Keratinocyte (primary cell): ENCODE measurements at regions not wholly inside any gene's neighbourhood (a gene's known extent, or its start where the extent isn't known, plus 50 kb on each side); places are given as distances from the start of the nearest gene placed in this dataset.
A peak's percentile ranks its signal among the peaks of the same experiment; 100 is the strongest.

ENCODE experiments used
- EZH2 ChIP-seq: IDR thresholded peaks from one replicate; pipeline ENCODE4 v1.6.1; 2012; ENCODE audit warnings: inconsistent platforms, mild to moderate bottlenecking, low read length, moderate library complexity
- TF ChIP-seq, protein P1 (sequence below), 3 experiments: IDR thresholded peaks in 1 of 3; conservative IDR thresholded peaks in 1 of 3; optimal IDR thresholded peaks in 1 of 3; 2 replicates in 2 of 3; 3 replicates in 1 of 3; pipeline versions ENCODE3 to v1.5.1; 2011; ENCODE audit warnings: low read length in 3 of 3, mild to moderate bottlenecking in 3 of 3, moderate library complexity in 2 of 3, control low read depth in 1 of 3, inconsistent platforms in 1 of 3; ENCODE audit not compliant: insufficient read depth in 2 of 3; ENCODE audit errors: extremely low read depth in 1 of 3

DNA sequence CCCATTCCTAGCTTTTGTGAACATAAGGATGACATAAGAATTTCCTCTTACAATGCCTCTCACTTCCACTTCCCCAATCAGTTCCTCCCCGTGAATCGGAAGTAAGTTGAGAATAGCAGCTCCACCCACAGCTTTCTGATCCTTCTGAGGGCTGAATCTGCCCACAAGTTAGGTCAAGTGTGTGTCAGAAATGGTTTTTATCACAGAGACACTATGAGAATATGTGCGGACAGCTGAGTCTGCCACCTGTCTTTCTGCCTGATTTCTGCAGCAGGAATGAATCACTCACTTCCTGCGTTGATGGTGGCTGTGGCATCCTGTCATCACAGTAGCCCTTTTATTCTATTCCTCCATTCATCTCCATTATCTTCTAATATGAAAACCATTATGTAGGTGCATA, 70.2 kb downstream of the RIN2 start:
- TF ChIP-seq, protein P1, sequence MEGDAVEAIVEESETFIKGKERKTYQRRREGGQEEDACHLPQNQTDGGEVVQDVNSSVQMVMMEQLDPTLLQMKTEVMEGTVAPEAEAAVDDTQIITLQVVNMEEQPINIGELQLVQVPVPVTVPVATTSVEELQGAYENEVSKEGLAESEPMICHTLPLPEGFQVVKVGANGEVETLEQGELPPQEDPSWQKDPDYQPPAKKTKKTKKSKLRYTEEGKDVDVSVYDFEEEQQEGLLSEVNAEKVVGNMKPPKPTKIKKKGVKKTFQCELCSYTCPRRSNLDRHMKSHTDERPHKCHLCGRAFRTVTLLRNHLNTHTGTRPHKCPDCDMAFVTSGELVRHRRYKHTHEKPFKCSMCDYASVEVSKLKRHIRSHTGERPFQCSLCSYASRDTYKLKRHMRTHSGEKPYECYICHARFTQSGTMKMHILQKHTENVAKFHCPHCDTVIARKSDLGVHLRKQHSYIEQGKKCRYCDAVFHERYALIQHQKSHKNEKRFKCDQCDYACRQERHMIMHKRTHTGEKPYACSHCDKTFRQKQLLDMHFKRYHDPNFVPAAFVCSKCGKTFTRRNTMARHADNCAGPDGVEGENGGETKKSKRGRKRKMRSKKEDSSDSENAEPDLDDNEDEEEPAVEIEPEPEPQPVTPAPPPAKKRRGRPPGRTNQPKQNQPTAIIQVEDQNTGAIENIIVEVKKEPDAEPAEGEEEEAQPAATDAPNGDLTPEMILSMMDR (optimal IDR thresholded peaks at IDR 0.05 in 1 of 3, IDR thresholded peaks at IDR 0.05 in 1 of 3, conservative IDR thresholded peaks at IDR 0.05 in 1 of 3; ENCODE audit: extremely low read depth in 1 of 3, insufficient read depth in 2 of 3, low read length in 3 of 3) = peak; percentile 47 to 64 (median 60)
- TF ChIP-seq EZH2 = no peak
